Lower leg skin (tissue), 4 donors: ENCODE measurements at regions not wholly inside any gene's neighbourhood (a gene's known extent, or its start where the extent isn't known, plus 50 kb on each side); places are given as distances from the start of the nearest gene placed in this dataset.

Source experiments
- DNase-seq, 2 donors: peaks; one replicate each; pipeline ENCODE4 v3.0.0-alpha.2; 2019; ENCODE audit warnings: low spot score in 2 of 2
- H3K4me3 ChIP-seq: fragments of 200-600 bp; sonication (generic); 2 replicates; pipeline ENCODE4 v1.5.1; 2017; ENCODE audit warnings: mild to moderate bottlenecking, low read depth; ENCODE audit not compliant: poor library complexity, severe bottlenecking
- POLR2A ChIP-seq, 2 donors: fragments of 450-650 bp; IDR thresholded peaks; one replicate each; pipeline ENCODE4 v1.6.1; 2016 to 2017; ENCODE audit warnings: antibody characterized with exemption in 2 of 2, mild to moderate bottlenecking in 1 of 2, moderate library complexity in 1 of 2
- WGBS, 2 donors: methylation state at CpG; one replicate each; pipeline ENCODE4 v1.1.5; 2018; 5-methylcytosine and 5-hydroxymethylcytosine counted together
- intact Hi-C: fragments of 100-400 bp; cut with DNase I; formaldehyde crosslinking; loops from one replicate; pipeline ENCODE4 v1.15.0; 2023; ENCODE audit warnings: low total_unique reads
- TF ChIP-seq, protein P1 (sequence below), 3 donors: fragments of 450-650 bp; IDR thresholded peaks; one replicate each; pipeline ENCODE4 v1.5.1; 2016; ENCODE audit warnings: antibody characterized with exemption in 3 of 3, mild to moderate bottlenecking in 3 of 3, moderate library complexity in 2 of 3

DNA sequence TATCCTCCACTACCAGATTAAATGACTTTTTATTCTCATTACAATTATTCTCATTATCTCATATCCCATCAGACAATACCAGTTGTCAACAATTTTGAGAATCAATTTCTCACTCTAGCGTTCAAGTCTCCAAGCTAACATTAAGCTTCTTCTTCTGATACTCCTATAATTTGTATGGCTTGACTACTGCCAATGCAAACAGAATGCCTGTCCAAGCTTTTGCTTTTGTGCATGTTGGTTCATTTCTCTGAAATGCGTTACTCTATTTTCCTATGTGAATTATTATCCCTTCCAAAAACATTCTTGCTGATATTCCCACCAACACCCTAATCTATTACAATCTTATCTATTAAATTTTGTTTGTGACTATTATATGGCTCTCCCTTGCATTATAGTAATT is 1602.3 kb downstream of the C4orf33 start:
- WGBS, 2 donors: 86 to 89% methylated on average over 2 of the region's 2 CpGs
- intact Hi-C loops: no loop called here
- TF ChIP-seq, protein P1, sequence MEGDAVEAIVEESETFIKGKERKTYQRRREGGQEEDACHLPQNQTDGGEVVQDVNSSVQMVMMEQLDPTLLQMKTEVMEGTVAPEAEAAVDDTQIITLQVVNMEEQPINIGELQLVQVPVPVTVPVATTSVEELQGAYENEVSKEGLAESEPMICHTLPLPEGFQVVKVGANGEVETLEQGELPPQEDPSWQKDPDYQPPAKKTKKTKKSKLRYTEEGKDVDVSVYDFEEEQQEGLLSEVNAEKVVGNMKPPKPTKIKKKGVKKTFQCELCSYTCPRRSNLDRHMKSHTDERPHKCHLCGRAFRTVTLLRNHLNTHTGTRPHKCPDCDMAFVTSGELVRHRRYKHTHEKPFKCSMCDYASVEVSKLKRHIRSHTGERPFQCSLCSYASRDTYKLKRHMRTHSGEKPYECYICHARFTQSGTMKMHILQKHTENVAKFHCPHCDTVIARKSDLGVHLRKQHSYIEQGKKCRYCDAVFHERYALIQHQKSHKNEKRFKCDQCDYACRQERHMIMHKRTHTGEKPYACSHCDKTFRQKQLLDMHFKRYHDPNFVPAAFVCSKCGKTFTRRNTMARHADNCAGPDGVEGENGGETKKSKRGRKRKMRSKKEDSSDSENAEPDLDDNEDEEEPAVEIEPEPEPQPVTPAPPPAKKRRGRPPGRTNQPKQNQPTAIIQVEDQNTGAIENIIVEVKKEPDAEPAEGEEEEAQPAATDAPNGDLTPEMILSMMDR (IDR thresholded peaks at IDR 0.05): no peak
- no peak for TF ChIP-seq POLR2A (IDR thresholded peaks at IDR 0.05)
- DNase-seq: no peak
- H3K4me3 ChIP-seq: no peak overlapping the region

DNA sequence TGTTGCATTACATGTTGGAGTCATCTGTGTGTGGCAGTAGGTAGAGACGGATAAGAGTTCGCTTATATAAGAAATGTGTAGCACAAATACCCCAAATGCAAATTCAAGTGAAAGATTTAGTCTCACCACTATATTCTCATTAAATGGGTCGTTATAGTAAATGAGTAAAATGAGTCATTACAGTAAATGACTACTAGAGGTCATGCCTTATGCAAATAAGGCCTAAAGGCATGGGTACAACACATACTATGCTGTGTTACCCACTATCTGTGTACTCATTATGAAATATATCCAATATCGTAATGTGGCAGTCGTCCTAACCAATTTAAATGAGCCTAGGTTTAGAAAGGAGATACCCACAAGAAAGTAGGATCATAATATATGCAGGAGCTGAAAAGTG is 1603.1 kb downstream of the C4orf33 start:
- TF ChIP-seq, protein P1 (IDR thresholded peaks at IDR 0.05): no peak
- TF ChIP-seq POLR2A (IDR thresholded peaks at IDR 0.05): no peak
- H3K4me3 ChIP-seq: no peak overlapping the region
- no peak for DNase-seq
- intact Hi-C loops: no loop called here
- WGBS, 2 donors: 43 to 55% methylated on average over 5 of the region's 5 CpGs

DNA sequence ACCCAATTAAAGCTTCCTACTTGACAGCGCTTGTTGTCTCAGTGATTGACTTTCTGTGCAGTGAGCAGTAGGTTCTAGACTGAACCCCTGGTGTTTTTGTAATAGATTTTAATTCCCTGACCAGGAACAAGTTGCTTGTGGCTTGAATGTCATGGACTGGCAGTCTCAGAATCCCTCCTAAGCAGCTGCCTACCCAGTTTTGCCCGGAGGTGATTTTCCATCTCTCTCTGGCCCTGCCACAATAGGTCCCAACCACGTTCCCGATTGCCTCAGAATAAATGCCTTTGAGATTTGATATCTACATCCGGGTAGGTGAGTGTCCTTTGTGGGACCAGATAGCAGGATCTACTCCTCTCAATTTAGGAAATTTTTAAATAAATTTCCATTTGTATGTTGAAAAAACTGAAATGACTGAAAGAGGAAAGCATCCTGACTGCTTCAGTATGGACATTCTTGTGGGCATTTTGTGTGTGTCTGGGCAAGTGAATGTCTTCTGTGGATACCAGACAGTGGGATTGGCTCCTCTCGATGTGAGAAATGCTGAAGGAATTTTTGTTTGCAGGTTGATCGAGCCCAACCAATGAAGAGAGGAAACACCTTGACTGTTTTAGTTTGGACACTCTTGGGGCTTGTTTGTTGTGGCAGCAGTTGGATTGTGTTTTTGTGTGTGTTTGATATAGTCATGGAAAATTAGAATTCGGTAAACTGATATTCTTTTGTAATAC is 1607.4 kb downstream of the C4orf33 start:
- intact Hi-C loops: no loop called here
- no peak for DNase-seq
- 88% methylated on average over 8 of the region's 8 CpGs for WGBS, 2 donors
- no peak for TF ChIP-seq POLR2A (IDR thresholded peaks at IDR 0.05)
- TF ChIP-seq, protein P1 (IDR thresholded peaks at IDR 0.05): no peak
- H3K4me3 ChIP-seq: no peak overlapping the region

DNA sequence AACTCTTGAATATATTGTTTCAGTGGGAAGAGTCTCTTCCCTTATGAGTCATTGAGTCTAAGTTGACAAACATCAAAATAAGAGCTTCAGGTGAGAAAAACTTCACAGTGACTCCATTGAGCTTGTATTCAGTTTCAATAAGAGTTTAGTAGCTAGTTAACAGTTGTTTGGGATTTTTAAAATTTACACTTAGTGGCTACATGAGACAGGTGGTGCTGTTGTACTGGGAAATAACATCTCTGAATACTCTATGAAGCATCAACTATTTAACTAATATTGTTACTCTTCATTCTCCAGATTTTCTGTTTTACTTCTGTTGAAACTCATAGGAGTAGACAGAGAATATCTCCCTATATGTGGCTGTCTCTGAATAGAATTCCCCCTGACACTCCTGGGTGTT is 1609.1 kb downstream of the C4orf33 start:
- no peak for TF ChIP-seq POLR2A (IDR thresholded peaks at IDR 0.05)
- TF ChIP-seq, protein P1 (IDR thresholded peaks at IDR 0.05): no peak
- H3K4me3 ChIP-seq: no peak overlapping the region
- intact Hi-C loops: no loop called here
- DNase-seq: no peak

DNA sequence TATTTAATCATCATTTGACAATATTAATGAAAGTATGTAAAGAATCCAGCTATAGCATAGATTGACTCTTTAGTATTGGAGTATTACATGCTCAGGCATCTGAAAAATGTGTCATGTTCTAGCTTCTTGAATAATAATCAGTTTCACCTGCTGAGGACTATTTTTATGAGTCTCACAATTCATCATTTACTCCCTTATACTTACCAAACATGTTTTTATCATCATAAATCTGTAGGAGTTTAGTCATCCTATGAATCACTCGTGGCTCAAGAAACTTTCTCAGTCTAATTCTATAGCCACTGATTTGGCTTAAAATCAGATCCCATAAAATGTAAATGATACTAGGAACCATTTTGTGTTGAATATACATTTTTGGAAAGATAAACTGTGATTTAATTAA is 1616.1 kb downstream of the C4orf33 start:
- intact Hi-C loops: no loop called here
- no peak for DNase-seq
- no peak for TF ChIP-seq POLR2A (IDR thresholded peaks at IDR 0.05)
- TF ChIP-seq, protein P1 (IDR thresholded peaks at IDR 0.05): no peak
- H3K4me3 ChIP-seq: no peak overlapping the region
- WGBS, 2 donors: 26 to 32% methylated on average over 1 of the region's 1 CpG

DNA sequence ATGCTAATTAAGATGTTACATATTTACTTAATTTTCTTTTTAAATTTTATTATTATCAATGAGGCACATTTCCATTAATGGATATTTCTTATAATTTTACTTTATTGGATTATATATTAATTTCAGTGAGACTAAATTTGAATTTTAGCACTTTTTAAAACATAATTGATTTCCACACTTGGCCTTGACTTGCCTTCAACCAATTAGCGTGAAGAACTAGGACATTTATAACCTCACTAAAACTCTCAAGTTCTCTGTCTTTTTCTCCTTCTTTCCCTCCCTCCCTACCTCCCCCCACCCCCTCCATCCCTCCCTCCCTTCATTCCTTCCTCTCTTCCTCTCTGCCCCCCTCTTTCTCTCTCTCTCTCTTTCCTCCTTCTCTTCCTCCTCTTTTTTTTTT is 1618.1 kb downstream of the C4orf33 start:
- WGBS, 2 donors: 81 to 85% methylated on average over 1 of the region's 1 CpG
- TF ChIP-seq POLR2A (IDR thresholded peaks at IDR 0.05): no peak
- TF ChIP-seq, protein P1 (IDR thresholded peaks at IDR 0.05): no peak
- H3K4me3 ChIP-seq: no peak overlapping the region
- intact Hi-C loops: no loop called here
- no peak for DNase-seq
